Transverse colon (tissue), 4 donors: ENCODE measurements at regions not wholly inside any gene's neighbourhood (a gene's known extent, or its start where the extent isn't known, plus 50 kb on each side); places are given as distances from the start of the nearest gene placed in this dataset.
"Not testable (repeated sequence)": the region's sequence is repeated elsewhere in the genome, so short reads cannot be mapped to it uniquely, and the experiment has no call there.

Experiments
- DNase-seq: peaks from one replicate; pipeline ENCODE4 v3.0.0-alpha.2; 2019
- H3K27ac ChIP-seq, 4 donors: fragments of 200-600 bp; sonication (generic); 2 replicates each; pipeline ENCODE4 v1.5.1; 2016 to 2018; ENCODE audit warnings: inconsistent platforms in 4 of 4
- H3K27me3 ChIP-seq: fragments of 200-600 bp; sonication (generic); 2 replicates; pipeline ENCODE4 v1.5.1; 2017; ENCODE audit warnings: inconsistent platforms
- H3K36me3 ChIP-seq, 4 donors: fragments of 200-600 bp; sonication (generic); 2 replicates each; pipeline ENCODE4 v1.5.1; 2017 to 2019; ENCODE audit warnings: inconsistent platforms in 4 of 4
- H3K4me1 ChIP-seq, 4 donors: fragments of 200-600 bp; sonication (generic); 2 replicates each; pipeline ENCODE4 v1.5.1; 2017 to 2020; ENCODE audit warnings: inconsistent platforms in 4 of 4
- H3K4me3 ChIP-seq, 4 donors: fragments of 200-600 bp; sonication (generic); 1 replicate in 1 of 4; 2 replicates in 3 of 4; pipeline versions ENCODE4 v1.5.1 to v1.6.1; 2017 to 2019; ENCODE audit warnings: inconsistent platforms in 4 of 4
- H3K9me3 ChIP-seq, 2 donors: fragments of 200-600 bp; sonication (generic); 2 replicates each; pipeline ENCODE4 v1.5.1; 2017 to 2019; ENCODE audit warnings: inconsistent platforms in 2 of 2
- EP300 ChIP-seq: sonication (generic); formaldehyde crosslinking; IDR thresholded peaks from one replicate; pipeline ENCODE4 v1.6.1; 2017; ENCODE audit warnings: antibody characterized with exemption, low read depth
- POLR2A ChIP-seq: fragments of 450-650 bp; IDR thresholded peaks from one replicate; pipeline ENCODE4 v1.6.1; 2016; ENCODE audit warnings: antibody characterized with exemption, mild to moderate bottlenecking, moderate library complexity
- POLR2AphosphoS5 ChIP-seq, 3 donors: sonication (generic); formaldehyde crosslinking; IDR thresholded peaks; one replicate each; pipeline ENCODE4 v1.6.1; 2016; ENCODE audit warnings: antibody characterized with exemption in 3 of 3
- WGBS, 2 donors: methylation state at CpG; one replicate each; pipeline ENCODE4 v1.1.5; 2018; ENCODE audit warnings: low coverage in 1 of 2; 5-methylcytosine and 5-hydroxymethylcytosine counted together
- in situ Hi-C, 4 donors: fragments of 200-750 bp; cut with MboI; loops; one replicate each; pipeline versions ENCODE4 v1.15.0 to v1.15.1; 2017; ENCODE audit warnings: low sequenced_read_pairs in 3 of 4, low pct_ligation_motif_present in 1 of 4, low pct_unique_long_range_greater_than_20kb in 1 of 4
- intact Hi-C: fragments of 100-400 bp; cut with DNase I; formaldehyde crosslinking; loops from one replicate; pipeline ENCODE4 v1.15.1; 2023; ENCODE audit warnings: low total_unique reads
- TF ChIP-seq, protein P1 (sequence below), 5 experiments: fragments of 200-600 bp in 3 of 5; fragments of 450-650 bp in 2 of 5; sonication (generic) in 3 of 5; IDR thresholded peaks; 1 replicate in 2 of 5; 2 replicates in 3 of 5; pipeline ENCODE4 v1.5.1; 2016 to 2017; ENCODE audit warnings: antibody characterized with exemption in 5 of 5, inconsistent platforms in 3 of 5, mild to moderate bottlenecking in 2 of 5, moderate library complexity in 1 of 5

GRCh38 chr10:90089719-90090118 lies 388.3 kb downstream of the KIF20B start:
- no peaks in the 10 kb centered on the region for H3K27me3 ChIP-seq
- H3K4me3 ChIP-seq = no peak overlapping the region
- H3K9me3 ChIP-seq = no peaks in the 10 kb centered on the region
- intact Hi-C loops = no loop called here
- no peaks in the 10 kb centered on the region for H3K36me3 ChIP-seq
- WGBS, 2 donors = 34 to 67% methylated on average over 1 to 2 of the region's 2 CpGs
- in situ Hi-C loops = no loop called here
- no peaks in the 10 kb centered on the region for H3K4me1 ChIP-seq
- DNase-seq = no peak
- no peak for TF ChIP-seq POLR2AphosphoS5 (IDR thresholded peaks at IDR 0.05)
- no peak for TF ChIP-seq EP300
- TF ChIP-seq, protein P1, sequence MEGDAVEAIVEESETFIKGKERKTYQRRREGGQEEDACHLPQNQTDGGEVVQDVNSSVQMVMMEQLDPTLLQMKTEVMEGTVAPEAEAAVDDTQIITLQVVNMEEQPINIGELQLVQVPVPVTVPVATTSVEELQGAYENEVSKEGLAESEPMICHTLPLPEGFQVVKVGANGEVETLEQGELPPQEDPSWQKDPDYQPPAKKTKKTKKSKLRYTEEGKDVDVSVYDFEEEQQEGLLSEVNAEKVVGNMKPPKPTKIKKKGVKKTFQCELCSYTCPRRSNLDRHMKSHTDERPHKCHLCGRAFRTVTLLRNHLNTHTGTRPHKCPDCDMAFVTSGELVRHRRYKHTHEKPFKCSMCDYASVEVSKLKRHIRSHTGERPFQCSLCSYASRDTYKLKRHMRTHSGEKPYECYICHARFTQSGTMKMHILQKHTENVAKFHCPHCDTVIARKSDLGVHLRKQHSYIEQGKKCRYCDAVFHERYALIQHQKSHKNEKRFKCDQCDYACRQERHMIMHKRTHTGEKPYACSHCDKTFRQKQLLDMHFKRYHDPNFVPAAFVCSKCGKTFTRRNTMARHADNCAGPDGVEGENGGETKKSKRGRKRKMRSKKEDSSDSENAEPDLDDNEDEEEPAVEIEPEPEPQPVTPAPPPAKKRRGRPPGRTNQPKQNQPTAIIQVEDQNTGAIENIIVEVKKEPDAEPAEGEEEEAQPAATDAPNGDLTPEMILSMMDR (IDR thresholded peaks at IDR 0.05) = no peak
- no peak for TF ChIP-seq POLR2A
- no peak overlapping the region for H3K27ac ChIP-seq

- WGBS, 2 donors = 69 to 78% methylated on average over 5 of the region's 5 CpGs
- no peak overlapping the region for H3K27ac ChIP-seq
- peaks cover 0 to 4% (median 0%) of the 10 kb centered on the region in 4 donors for H3K4me1 ChIP-seq
- intact Hi-C loops = no loop called here
- DNase-seq = no peak
- H3K27me3 ChIP-seq = no peaks in the 10 kb centered on the region
- H3K4me3 ChIP-seq = no peak overlapping the region
- H3K36me3 ChIP-seq = no peaks in the 10 kb centered on the region
- no peak for TF ChIP-seq POLR2A
- no peak for TF ChIP-seq POLR2AphosphoS5 (IDR thresholded peaks at IDR 0.05)
- TF ChIP-seq EP300 = no peak
- TF ChIP-seq, protein P1 (IDR thresholded peaks at IDR 0.05) = no peak
- in situ Hi-C loops = no loop called here
- H3K9me3 ChIP-seq = no peaks in the 10 kb centered on the region
Measured at GRCh38 chr10:90096196-90096595, 394.8 kb downstream of the KIF20B start.

GRCh38 chr10:90107581-90107980 lies 406.2 kb downstream of the KIF20B start:
- H3K27me3 ChIP-seq, H3K4me1 ChIP-seq, H3K27ac ChIP-seq, H3K36me3 ChIP-seq, H3K9me3 ChIP-seq, in situ Hi-C loops, intact Hi-C loops, H3K4me3 ChIP-seq, DNase-seq: not testable (repeated sequence)

- Histone ChIP-seq H3K36me3 (no peaks in the 10 kb centered on the region), H3K4me1 (no peaks in the 10 kb centered on the region), H3K27me3 (no peaks in the 10 kb centered on the region), H3K9me3 (no peaks in the 10 kb centered on the region), H3K27ac (no peak overlapping the region), H3K4me3 (no peak overlapping the region)
- WGBS, 2 donors = 52 to 56% methylated on average over 1 of the region's 1 CpG
- TF ChIP-seq POLR2AphosphoS5 (IDR thresholded peaks at IDR 0.05) (no peak), POLR2A (no peak), EP300 (no peak)
- TF ChIP-seq, protein P1 (IDR thresholded peaks at IDR 0.05) = no peak
- intact Hi-C loops = no loop called here
- DNase-seq = no peak
- in situ Hi-C loops = no loop called here
Measured at GRCh38 chr10:90111671-90112070, 410.3 kb downstream of the KIF20B start.

DNA sequence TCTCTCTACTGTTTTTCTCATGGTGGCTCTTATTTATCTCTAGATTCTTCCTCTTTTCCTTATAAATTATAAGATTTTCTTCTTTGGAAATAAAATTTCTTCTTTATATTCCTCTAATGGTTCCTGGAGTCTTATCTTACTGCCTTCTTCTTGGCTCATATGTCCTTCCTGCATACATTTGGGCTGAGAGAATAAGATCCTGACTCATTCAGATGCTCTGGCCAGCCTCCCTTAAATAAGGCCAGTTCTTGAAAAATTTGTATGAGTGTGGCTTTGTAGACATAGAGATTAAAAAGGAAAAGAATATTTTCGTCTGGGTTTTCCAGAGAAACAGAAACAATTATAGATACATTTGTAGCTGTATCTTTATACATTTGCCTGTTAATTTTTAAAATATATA lies 411.3 kb downstream of the KIF20B start:
- no peak overlapping the region for H3K4me3 ChIP-seq
- H3K27me3 ChIP-seq = no peaks in the 10 kb centered on the region
- H3K36me3 ChIP-seq = no peaks in the 10 kb centered on the region
- 53 to 58% methylated on average over 1 of the region's 1 CpG for WGBS, 2 donors
- H3K4me1 ChIP-seq = no peaks in the 10 kb centered on the region
- no peaks in the 10 kb centered on the region for H3K9me3 ChIP-seq
- no peak for TF ChIP-seq POLR2AphosphoS5 (IDR thresholded peaks at IDR 0.05)
- TF ChIP-seq POLR2A = no peak
- TF ChIP-seq EP300 = no peak
- TF ChIP-seq, protein P1 (IDR thresholded peaks at IDR 0.05) = no peak
- no peak for DNase-seq
- H3K27ac ChIP-seq = no peak overlapping the region
- intact Hi-C loops = no loop called here
- in situ Hi-C loops = no loop called here

- intact Hi-C loops, H3K27me3 ChIP-seq, H3K4me1 ChIP-seq, in situ Hi-C loops, H3K9me3 ChIP-seq, H3K36me3 ChIP-seq, H3K27ac ChIP-seq, H3K4me3 ChIP-seq, DNase-seq: not testable (repeated sequence)
- 74 to 87% methylated on average over 5 to 6 of the region's 6 CpGs for WGBS, 2 donors
Measured at GRCh38 chr10:90118567-90118966, 417.2 kb downstream of the KIF20B start.

GRCh38 chr10:90119631-90120280 lies 418.4 kb downstream of the KIF20B start:
- DNase-seq, in situ Hi-C loops: not testable (repeated sequence)

More at GRCh38 chr10:90119631-90120280, 418.4 kb downstream of the KIF20B start:
- WGBS, 2 donors = 93% methylated on average over 21 of the region's 21 CpGs; no CpG with 5 or more reads in 1 of the 2 donors
- intact Hi-C loops, H3K36me3 ChIP-seq, H3K4me1 ChIP-seq, H3K27ac ChIP-seq, H3K27me3 ChIP-seq, H3K9me3 ChIP-seq, H3K4me3 ChIP-seq: not testable (repeated sequence)
